ENCODE measurements at regions not wholly inside any gene's neighbourhood (a gene's known extent, or its start where the extent isn't known, plus 50 kb on each side); places are given as distances from the start of the nearest gene placed in this dataset.

- TF ChIP-seq EZH2 (IDR thresholded peaks at IDR 0.05; ENCODE audit: insufficient read depth, poor library complexity, severe bottlenecking) (no peak), EZH2phosphoT487 (IDR thresholded peaks at IDR 0.05; ENCODE audit: insufficient read depth, low read depth) (no peak)
Observed at GRCh38 chr4:133544097-133544496, 395.0 kb downstream of the PCDH10 start.

Data from GM23248 (cell line).